NCI-H1694 treated with DMSO at 0.1 percent for 48 hours (cell line): ENCODE measurements at regions not wholly inside any gene's neighbourhood (a gene's known extent, or its start where the extent isn't known, plus 50 kb on each side); places are given as distances from the start of the nearest gene placed in this dataset.

Experiments used
- DNase-seq: peaks from one replicate; lab custom pipeline; 2025; lab: John Stamatoyannopoulos, UW

- DNase-seq: no peak
These were observed 71.4 kb upstream of the GLS start for GRCh38 chr2:190809139-190809764.

GRCh38 chr2:190809876-190810525 is 70.6 kb upstream of the GLS start:
- DNase-seq: no peak

DNA sequence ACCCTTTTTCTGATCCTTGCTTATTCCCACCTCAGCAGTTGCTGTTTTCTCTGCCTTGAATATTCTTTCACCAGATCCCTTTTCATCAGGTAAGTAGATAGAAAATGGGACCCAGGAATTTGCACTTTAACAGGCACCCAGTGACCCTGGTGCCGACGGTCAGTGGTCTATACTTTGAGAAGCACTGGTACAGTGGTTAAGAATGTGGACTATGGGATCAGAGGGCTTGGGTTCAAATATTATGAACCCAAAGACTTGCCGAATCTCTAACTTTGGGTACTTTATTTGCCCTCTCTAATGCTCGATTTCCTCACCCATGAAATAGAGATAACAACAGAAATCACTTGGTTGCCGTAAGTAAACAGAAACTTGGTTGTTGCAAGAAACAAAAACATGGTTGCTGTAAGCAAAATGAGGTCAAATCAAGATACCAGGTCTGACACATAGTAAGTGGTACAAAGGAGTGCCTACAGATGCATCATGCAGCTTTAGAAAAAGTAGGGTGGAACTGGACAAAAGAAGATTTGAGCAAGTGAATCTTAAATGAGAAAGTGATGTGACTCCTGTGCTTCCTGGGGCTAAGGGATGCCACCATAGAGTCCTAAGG is 69.5 kb upstream of the GLS start:
- DNase-seq: no peak

- DNase-seq: no peak
These were observed 68.8 kb upstream of the GLS start for GRCh38 chr2:190811811-190812210.

DNA sequence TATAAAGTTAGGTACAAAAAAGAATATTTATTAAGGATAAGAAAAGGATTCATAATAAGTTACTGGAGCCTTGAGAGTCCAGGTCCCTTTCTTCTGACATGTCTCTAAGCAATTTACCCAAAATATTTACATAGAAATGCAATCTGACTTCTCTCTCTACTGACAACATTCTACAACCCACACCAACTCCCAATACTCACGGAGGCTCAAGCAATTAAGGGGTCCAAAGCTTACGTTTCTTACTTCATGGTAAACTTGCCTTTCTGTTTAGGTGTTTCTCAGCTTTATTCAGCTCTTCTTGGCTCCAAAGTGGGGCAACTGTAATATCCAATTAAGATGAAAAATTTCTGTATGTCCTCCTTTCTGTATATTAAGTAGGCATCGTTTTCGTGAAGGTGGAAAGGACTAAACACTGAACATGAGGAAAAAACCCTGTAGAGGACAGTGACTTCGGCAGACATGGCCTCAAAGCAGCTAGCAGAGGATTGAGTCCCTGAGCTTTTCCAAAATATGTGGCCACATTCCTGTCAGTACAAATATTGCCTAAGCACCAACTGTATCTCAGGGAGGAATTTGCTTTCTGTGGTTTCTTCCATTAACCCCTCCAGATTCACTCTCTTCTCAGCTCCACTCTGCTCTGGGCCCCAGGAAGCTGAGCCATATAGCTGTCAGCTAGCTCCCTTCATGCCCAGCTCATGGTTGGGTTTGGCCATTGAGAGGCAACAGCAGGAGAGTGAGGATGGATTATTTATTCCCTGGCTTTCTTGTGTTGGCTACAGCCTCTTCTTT is 67.9 kb upstream of the GLS start:
- DNase-seq: no peak

GRCh38 chr2:190815226-190815625 is 65.4 kb upstream of the GLS start:
- DNase-seq: no peak

DNA sequence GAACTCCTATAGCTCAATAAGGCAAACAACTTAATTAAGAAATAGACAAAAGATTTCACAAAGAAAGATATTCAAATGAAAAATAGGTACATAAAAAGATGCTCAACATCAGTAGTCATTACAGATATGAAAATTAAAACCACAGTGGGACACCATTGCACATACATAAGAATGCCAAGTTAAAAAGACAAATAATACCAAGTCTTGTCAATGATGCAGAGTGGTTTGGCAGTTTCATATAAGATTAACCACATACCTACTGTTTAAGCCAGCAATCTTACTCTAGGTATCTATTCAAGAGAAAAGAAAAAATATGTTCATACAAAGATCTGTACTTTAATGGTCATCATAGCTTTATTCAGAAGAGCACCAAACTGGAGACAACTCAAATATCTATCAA is 63.5 kb upstream of the GLS start:
- no peak for DNase-seq

DNA sequence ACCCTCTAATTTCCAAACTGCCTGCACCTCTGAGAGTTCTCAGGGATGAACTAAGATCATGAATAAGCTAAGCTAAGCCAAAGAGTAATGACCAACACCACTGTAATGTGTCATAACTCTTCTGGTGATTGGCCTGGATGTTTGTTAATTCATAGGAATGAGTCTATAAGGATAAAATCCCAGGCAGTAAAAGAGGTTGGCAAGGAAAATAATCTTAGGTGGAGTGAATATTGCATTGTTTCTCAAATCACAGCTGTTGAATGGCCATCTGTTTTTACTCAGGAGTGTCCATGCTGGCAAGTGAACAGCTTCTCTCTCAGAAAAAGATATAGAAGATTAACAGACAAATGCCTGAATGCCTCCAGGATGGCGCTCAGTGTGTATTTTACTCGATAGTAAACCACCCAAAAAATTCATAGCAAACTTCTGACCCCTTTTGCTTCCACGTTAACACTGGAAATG is 60.8 kb upstream of the GLS start:
- no peak for DNase-seq

GRCh38 chr2:190820416-190820815 is 60.2 kb upstream of the GLS start:
- no peak for DNase-seq

DNA sequence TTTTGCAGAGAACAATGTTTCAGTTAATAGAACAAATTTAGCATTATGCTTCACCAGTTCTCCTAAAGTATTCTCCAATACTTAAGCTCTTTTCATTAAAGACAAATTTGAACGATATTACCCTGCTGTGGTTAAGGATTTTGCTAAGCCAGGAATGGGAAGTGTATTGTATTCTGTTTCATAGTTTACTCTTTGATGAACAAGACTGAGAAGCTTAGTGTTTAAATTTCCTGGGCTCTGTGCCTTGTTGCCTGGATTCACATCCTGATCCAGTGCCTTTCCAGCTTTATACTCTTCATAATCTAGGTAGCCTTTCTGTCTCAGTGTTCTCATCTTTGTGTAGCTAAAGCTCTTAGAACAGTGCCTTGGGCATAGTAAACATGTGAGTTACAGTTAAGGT is 58.6 kb upstream of the GLS start:
- no peak for DNase-seq

DNA sequence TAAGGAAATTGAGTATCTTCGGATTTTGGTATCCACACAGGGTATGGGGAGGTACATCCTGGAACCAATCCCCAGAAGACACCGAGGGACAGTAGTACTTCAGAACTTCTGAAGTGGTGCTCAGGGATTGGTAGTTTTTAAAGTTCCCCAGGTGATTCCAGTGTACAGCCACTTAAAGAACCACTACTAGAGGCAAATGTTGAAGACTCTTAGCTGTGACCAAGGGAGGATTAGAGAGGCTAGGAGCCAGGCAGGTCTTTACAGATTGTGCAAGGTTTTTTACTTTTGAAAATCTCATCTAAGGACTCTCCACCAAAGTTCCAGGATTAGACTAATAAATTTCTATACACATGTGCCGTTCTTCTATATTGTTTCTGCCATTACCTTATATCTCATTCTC is 52.9 kb upstream of the GLS start:
- DNase-seq: no peak

GRCh38 chr2:190829642-190830041 is 51.0 kb upstream of the GLS start:
- DNase-seq: no peak
